Stomach (tissue), 4 donors: ENCODE measurements at regions not wholly inside any gene's neighbourhood (a gene's known extent, or its start where the extent isn't known, plus 50 kb on each side); places are given as distances from the start of the nearest gene placed in this dataset.
"Not testable (repeated sequence)": the region's sequence is repeated elsewhere in the genome, so short reads cannot be mapped to it uniquely, and the experiment has no call there.

Experiments used
- POLR2A ChIP-seq, 4 donors: fragments of 450-650 bp; IDR thresholded peaks; one replicate each; pipeline ENCODE4 v1.6.1; 2016; ENCODE audit warnings: antibody characterized with exemption in 4 of 4, control low read depth in 2 of 4, mild to moderate bottlenecking in 1 of 4, moderate library complexity in 1 of 4
- POLR2AphosphoS5 ChIP-seq, 3 donors: sonication (generic); formaldehyde crosslinking; IDR thresholded peaks; one replicate each; pipeline ENCODE4 v1.6.1; 2016; ENCODE audit warnings: antibody characterized with exemption in 3 of 3
- TF ChIP-seq, protein P1 (sequence below), 7 experiments: fragments of 450-650 bp in 4 of 7; fragments of 200-600 bp in 3 of 7; sonication (generic) in 3 of 7; IDR thresholded peaks; one replicate each; pipeline ENCODE4 v1.5.1; 2016 to 2019; ENCODE audit warnings: antibody characterized with exemption in 7 of 7, control low read depth in 2 of 7, mild to moderate bottlenecking in 1 of 7

GRCh38 chr7:145781388-145781787 is 335.2 kb upstream of the CNTNAP2 start:
- TF ChIP-seq POLR2A, POLR2AphosphoS5 (IDR thresholded peaks at IDR 0.05): not testable (repeated sequence)
- TF ChIP-seq, protein P1, sequence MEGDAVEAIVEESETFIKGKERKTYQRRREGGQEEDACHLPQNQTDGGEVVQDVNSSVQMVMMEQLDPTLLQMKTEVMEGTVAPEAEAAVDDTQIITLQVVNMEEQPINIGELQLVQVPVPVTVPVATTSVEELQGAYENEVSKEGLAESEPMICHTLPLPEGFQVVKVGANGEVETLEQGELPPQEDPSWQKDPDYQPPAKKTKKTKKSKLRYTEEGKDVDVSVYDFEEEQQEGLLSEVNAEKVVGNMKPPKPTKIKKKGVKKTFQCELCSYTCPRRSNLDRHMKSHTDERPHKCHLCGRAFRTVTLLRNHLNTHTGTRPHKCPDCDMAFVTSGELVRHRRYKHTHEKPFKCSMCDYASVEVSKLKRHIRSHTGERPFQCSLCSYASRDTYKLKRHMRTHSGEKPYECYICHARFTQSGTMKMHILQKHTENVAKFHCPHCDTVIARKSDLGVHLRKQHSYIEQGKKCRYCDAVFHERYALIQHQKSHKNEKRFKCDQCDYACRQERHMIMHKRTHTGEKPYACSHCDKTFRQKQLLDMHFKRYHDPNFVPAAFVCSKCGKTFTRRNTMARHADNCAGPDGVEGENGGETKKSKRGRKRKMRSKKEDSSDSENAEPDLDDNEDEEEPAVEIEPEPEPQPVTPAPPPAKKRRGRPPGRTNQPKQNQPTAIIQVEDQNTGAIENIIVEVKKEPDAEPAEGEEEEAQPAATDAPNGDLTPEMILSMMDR (IDR thresholded peaks at IDR 0.05): not testable (repeated sequence)
